Activated CD8-positive, alpha-beta memory T cell treated with anti-CD3 and anti-CD28 coated beads for 4 hours (primary cell): ENCODE measurements at regions not wholly inside any gene's neighbourhood (a gene's known extent, or its start where the extent isn't known, plus 50 kb on each side); places are given as distances from the start of the nearest gene placed in this dataset.

Experiments used
- DNase-seq, 2 donors: peaks; one replicate each; pipeline ENCODE4 v3.0.0-alpha.2; 2020; ENCODE audit warnings: low read depth in 2 of 2

GRCh38 chr11:26032241-26032640 lies 299.7 kb upstream of the ANO3 start:
- DNase-seq: no peak

- DNase-seq: no peak
These were observed 296.2 kb upstream of the ANO3 start for GRCh38 chr11:26035696-26036095.

DNA sequence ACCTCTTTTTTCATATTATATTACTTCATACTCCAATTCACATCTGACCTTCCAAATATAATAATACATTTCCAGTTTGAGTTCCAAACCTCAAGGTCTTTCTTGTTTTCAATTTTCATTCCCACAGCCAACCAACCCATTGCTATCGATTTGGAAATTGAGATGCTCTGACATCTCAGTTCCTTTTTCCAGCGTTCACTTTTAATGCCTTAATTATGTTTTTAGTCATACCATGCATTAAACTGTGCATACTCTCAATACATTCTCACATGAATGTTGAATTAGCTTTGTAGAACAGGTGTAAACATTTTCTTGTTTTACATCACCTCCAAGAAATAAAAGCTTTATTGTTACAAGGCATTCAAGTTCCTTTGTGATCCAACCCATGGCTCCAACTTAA lies 294.2 kb upstream of the ANO3 start:
- no peak for DNase-seq

DNA sequence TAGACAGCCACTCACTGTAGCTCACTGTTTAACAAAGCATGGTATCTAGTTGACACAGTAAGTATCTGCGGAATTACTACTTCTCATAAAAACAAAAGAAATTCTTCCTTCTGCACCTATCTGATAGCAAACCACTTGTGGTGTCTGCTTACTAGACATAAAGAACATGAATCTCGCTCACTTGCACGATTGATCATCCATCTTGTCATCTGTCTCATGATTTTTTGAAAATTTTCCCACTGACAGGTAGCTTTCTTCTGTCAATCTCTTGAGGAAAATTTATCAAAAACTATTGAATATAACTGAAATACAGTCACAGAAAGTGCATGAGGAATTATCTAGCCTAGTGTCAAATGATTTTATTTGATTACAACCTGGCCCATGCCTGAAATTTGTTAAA lies 291.6 kb upstream of the ANO3 start:
- no peak for DNase-seq

- DNase-seq: no peak
These were observed 289.8 kb upstream of the ANO3 start for GRCh38 chr11:26042113-26042512.

DNA sequence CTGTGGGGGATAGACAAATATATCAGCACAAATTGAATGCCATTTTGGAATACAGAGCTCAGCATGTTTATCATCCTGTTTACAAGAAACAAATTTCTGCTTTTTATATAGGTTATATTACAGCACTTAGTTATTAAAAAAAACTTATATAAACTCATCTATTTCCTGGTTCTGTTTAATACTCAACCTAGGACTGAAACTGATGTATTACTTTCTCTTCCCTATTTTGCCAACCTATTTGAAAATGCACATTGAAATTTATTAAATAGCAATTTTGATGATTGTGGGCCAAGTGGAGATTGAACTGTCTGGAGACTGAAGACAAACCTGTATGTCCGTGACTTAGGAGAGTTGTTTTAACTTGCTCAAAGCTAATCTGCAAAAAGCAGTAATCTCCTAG lies 288.3 kb upstream of the ANO3 start:
- DNase-seq: no peak

- DNase-seq: no peak
These were observed 287.5 kb upstream of the ANO3 start for GRCh38 chr11:26044389-26044788.

DNA sequence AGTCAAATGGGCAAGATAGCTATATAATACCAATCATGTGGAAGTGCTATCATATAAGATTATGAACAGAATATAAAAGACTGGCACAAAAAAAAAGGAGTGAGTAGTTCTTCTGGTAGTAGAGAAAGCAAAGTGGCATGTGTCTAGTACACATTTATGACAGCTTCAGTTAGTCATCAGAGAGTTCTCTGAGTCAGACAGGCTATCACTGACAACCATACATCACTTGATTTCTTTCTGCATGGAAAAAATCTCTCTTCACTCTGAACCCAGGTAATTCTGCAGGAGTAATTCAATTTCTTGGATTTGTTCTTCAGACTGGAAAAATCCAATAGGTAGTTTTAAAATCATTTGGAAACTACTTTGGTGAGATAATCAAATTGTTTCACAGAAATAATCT lies 286.8 kb upstream of the ANO3 start:
- no peak for DNase-seq

DNA sequence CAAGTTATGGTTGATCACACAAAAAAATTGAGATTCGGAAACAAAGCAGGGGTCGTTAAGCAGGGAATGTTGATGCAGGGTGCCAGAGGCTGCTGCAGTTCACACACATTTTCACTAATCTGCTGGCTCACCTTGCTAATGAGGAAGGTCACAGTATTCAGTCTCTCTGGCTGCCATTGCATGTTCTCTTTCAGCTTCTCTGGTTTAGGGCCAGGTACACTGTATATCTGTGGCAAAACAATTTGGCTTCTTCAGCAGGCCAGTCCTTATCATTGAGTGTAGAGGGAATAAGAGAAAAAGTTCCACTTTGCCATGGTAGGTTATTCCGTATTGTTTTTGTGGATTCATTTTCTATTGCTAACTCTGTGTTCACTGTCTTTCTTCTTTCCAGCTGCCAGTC lies 283.7 kb upstream of the ANO3 start:
- DNase-seq: no peak

DNA sequence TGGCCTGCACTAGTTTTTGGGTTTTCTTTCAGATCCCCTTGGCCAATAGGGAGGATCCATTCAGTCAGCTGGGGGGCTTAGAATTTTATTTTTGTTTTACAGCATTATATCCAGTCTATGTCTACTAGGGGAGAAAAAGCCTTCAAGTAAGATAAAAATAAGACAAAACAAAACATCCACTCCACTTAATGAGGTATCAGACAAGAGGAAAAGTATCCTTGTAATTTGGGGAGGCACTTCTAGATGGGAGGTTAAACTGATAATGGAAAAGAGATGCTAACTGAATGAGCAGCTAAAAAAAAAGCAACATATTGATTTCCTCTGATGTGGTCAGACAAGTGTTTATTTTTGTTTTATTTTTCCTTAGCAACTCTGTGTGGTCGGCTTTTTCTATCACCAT lies 278.0 kb upstream of the ANO3 start:
- no peak for DNase-seq

GRCh38 chr11:26062660-26063059 lies 269.3 kb upstream of the ANO3 start:
- no peak for DNase-seq

GRCh38 chr11:26063915-26064314 lies 268.0 kb upstream of the ANO3 start:
- DNase-seq: no peak

DNA sequence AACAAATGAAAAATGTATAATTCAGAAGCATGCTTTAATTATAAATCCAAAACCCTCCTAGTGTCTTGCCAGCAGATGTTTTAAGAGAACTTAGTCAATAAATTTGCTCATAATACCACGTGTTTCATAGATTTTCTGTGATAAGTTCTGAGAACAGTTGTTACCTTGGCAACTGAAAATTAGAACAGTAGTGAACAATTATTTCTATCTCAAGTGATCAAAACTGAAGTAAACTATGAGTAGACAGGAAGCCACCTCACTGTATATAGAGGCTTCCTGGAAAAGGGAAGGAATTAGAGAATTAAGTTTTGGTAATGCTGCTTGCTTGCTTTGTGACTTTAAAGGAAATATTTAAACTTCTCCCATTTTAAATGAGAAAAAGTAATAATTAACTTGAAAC lies 266.0 kb upstream of the ANO3 start:
- no peak for DNase-seq

DNA sequence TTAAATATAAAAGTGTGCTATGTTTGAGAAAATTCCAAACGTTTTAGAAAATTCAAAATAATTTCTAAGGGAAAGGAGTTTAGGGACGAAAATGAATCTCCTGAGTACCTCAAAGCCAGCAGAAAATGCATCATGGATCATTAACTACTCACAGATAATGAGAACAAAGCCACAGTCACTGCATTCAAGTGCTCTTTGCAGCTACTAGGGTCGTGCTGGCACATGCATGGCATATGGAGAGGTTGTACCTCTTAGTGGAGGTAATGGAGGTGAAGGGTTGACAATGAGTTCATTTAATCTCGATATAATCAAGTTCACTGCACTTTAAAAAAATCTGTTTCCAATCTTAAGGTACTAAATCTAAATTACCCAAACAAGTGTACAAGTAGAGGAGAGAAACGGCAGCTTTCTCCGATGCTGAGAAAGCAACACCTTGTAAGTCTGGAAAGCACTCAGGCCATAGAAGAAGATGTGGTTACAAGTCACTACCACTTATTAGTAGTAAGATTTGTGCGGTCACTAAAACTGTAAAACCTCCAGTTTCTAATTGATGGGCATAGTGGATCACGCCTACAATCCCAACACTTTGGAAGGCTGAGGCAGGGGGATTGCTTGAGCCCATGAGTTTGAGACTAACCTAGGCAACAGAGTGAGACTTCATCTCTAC lies 261.1 kb upstream of the ANO3 start:
- DNase-seq: no peak

DNA sequence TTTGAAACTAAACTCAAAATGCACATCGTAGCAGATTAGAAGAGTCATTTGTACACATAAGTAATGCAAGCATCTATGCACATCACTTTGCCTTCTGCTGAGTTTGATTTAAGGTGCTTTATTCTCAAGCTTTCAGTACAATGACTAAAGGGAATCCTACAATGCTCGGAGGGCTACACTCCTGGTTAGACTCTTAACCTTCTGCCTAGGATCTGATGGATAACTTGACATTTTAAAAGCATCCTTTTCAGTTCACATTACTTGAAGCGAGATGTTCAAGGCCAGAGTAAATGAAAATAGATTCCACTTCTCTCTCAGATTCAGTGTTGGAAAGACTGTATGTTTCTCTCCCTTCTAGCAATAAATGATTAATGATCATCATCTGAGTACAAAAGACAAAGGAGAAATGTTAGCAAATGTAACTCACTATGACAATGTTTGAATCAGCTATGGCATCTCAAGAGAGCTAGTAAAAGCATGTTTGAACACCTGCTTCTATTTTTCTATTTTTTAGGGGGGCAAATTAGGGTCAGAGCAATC lies 259.2 kb upstream of the ANO3 start:
- no peak for DNase-seq

GRCh38 chr11:26073646-26074045 lies 258.3 kb upstream of the ANO3 start:
- no peak for DNase-seq

GRCh38 chr11:26076233-26076990 lies 255.5 kb upstream of the ANO3 start:
- DNase-seq: no peak

GRCh38 chr11:26078231-26078821 lies 253.6 kb upstream of the ANO3 start:
- no peak for DNase-seq

- DNase-seq: no peak
These were observed 247.6 kb upstream of the ANO3 start for GRCh38 chr11:26084313-26084712.

- no peak for DNase-seq
These were observed 245.9 kb upstream of the ANO3 start for GRCh38 chr11:26086028-26086427.

- DNase-seq: no peak
These were observed 244.6 kb upstream of the ANO3 start for GRCh38 chr11:26087120-26087935.

- no peak for DNase-seq
These were observed 243.5 kb upstream of the ANO3 start for GRCh38 chr11:26088391-26088790.
